HG02840 (cell line): ENCODE measurements at regions not wholly inside any gene's neighbourhood (a gene's known extent, or its start where the extent isn't known, plus 50 kb on each side); places are given as distances from the start of the nearest gene placed in this dataset.
"Not testable (repeated sequence)": the region's sequence is repeated elsewhere in the genome, so short reads cannot be mapped to it uniquely, and the experiment has no call there.

Experiments
- ATAC-seq: cut with Tn5 transposase; IDR thresholded peaks from one replicate; pipeline ENCODE4 v1.9.1; 2021; ENCODE audit warnings: mild to moderate bottlenecking, moderate library complexity, moderate number of reproducible peaks; ENCODE audit not compliant: unreplicated experiment, low FRiP score

- no peak for ATAC-seq
Observed at GRCh38 chr16:73428121-73428520, 380.2 kb upstream of the ZFHX3 start.

- ATAC-seq: no peak
Observed at GRCh38 chr16:73427164-73427563, 379.2 kb upstream of the ZFHX3 start.

- no peak for ATAC-seq
Observed at GRCh38 chr16:73426433-73427160, 378.7 kb upstream of the ZFHX3 start.

- ATAC-seq: no peak
Observed at GRCh38 chr16:73420676-73421075, 372.7 kb upstream of the ZFHX3 start.

- ATAC-seq: no peak
Observed at GRCh38 chr16:73420244-73420643, 372.3 kb upstream of the ZFHX3 start.

GRCh38 chr16:73418691-73419090 lies 370.8 kb upstream of the ZFHX3 start:
- no peak for ATAC-seq

GRCh38 chr16:73418051-73418450 lies 370.1 kb upstream of the ZFHX3 start:
- no peak for ATAC-seq

GRCh38 chr16:73415286-73415685 lies 367.4 kb upstream of the ZFHX3 start:
- ATAC-seq: no peak

- no peak for ATAC-seq
Observed at GRCh38 chr16:73414638-73415037, 366.7 kb upstream of the ZFHX3 start.

GRCh38 chr16:73413830-73414190 lies 365.9 kb upstream of the ZFHX3 start:
- ATAC-seq: no peak

- no peak for ATAC-seq
Observed at GRCh38 chr16:73413091-73413829, 365.3 kb upstream of the ZFHX3 start.

GRCh38 chr16:73412416-73412815 lies 364.5 kb upstream of the ZFHX3 start:
- ATAC-seq: no peak

GRCh38 chr16:73408716-73409115 lies 360.8 kb upstream of the ZFHX3 start:
- no peak for ATAC-seq

GRCh38 chr16:73408311-73408710 lies 360.4 kb upstream of the ZFHX3 start:
- no peak for ATAC-seq

- ATAC-seq: no peak
Observed at GRCh38 chr16:73405851-73406250, 357.9 kb upstream of the ZFHX3 start.

GRCh38 chr16:73404001-73404400 lies 356.1 kb upstream of the ZFHX3 start:
- no peak for ATAC-seq

- no peak for ATAC-seq
Observed at GRCh38 chr16:73403291-73403690, 355.4 kb upstream of the ZFHX3 start.

GRCh38 chr16:73400951-73401350 lies 353.0 kb upstream of the ZFHX3 start:
- ATAC-seq: no peak

GRCh38 chr16:73399997-73400396 lies 352.1 kb upstream of the ZFHX3 start:
- no peak for ATAC-seq

GRCh38 chr16:73399486-73399885 lies 351.6 kb upstream of the ZFHX3 start:
- no peak for ATAC-seq

- not testable (repeated sequence) for ATAC-seq
Observed at GRCh38 chr16:73398604-73399003, 350.7 kb upstream of the ZFHX3 start.

GRCh38 chr16:73396556-73396955 lies 348.6 kb upstream of the ZFHX3 start:
- no peak for ATAC-seq
